NB4 (cell line): ENCODE measurements at regions not wholly inside any gene's neighbourhood (a gene's known extent, or its start where the extent isn't known, plus 50 kb on each side); places are given as distances from the start of the nearest gene placed in this dataset.
"Not testable (repeated sequence)": the region's sequence is repeated elsewhere in the genome, so short reads cannot be mapped to it uniquely, and the experiment has no call there.

Experiments used
- DNase-seq: peaks from one replicate; pipeline ENCODE4 v3.0.0; 2010; ENCODE audit warnings: low read depth
- H3K4me3 ChIP-seq: one replicate; pipeline ENCODE4 v1.5.1; 2011; ENCODE audit warnings: mild to moderate bottlenecking, low read depth, low read length, moderate library complexity
- MAX ChIP-seq: IDR thresholded peaks from 2 replicates; pipeline ENCODE4 v1.6.1; 2011; ENCODE audit warnings: low read depth, low read length
- MYC ChIP-seq: IDR thresholded peaks from 2 replicates; pipeline ENCODE4 v1.6.1; 2011; ENCODE audit warnings: low read depth, low read length
- POLR2A ChIP-seq: IDR thresholded peaks from 2 replicates; pipeline ENCODE4 v1.6.1; 2011; ENCODE audit warnings: mild to moderate bottlenecking; ENCODE audit not compliant: insufficient read length; ENCODE audit errors: extremely low read depth
- TF ChIP-seq, protein P1 (sequence below): IDR thresholded peaks from one replicate; pipeline ENCODE4 v1.5.1; 2012; ENCODE audit warnings: low read depth, low read length

DNA sequence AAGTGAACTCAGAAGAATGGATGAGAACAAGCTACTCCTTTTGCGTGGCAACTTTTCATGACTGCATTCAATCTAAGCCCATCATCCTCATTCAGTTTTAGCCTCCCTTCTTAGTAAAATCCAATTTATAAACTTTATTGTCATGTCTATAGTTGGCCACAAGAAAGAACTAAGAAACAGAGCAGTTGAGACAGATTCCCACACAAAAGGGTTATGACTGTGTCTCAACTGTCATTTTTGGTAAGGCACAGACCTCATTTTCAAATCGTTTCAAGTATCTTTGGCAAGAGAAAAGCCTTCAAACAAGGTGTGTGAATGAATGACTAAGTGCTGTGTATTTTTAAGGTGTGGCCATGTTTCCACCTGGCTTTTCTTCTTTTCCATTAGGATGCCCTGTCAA, 84.2 kb upstream of the CREB5 start:
- DNase-seq: no peak
- TF ChIP-seq POLR2A: no peak
- no peak for TF ChIP-seq MYC
- TF ChIP-seq, protein P1, sequence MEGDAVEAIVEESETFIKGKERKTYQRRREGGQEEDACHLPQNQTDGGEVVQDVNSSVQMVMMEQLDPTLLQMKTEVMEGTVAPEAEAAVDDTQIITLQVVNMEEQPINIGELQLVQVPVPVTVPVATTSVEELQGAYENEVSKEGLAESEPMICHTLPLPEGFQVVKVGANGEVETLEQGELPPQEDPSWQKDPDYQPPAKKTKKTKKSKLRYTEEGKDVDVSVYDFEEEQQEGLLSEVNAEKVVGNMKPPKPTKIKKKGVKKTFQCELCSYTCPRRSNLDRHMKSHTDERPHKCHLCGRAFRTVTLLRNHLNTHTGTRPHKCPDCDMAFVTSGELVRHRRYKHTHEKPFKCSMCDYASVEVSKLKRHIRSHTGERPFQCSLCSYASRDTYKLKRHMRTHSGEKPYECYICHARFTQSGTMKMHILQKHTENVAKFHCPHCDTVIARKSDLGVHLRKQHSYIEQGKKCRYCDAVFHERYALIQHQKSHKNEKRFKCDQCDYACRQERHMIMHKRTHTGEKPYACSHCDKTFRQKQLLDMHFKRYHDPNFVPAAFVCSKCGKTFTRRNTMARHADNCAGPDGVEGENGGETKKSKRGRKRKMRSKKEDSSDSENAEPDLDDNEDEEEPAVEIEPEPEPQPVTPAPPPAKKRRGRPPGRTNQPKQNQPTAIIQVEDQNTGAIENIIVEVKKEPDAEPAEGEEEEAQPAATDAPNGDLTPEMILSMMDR: no peak
- no peak for TF ChIP-seq MAX

GRCh38 chr7:28328822-28329660, 83.3 kb upstream of the CREB5 start:
- TF ChIP-seq POLR2A: no peak
- no peak for TF ChIP-seq MAX
- TF ChIP-seq MYC: no peak
- TF ChIP-seq, protein P1: no peak
- no peak for DNase-seq
- no peak overlapping the region for H3K4me3 ChIP-seq

More for the DNA sequence above, 84.2 kb upstream of the CREB5 start:
- H3K4me3 ChIP-seq: no peak overlapping the region

DNA sequence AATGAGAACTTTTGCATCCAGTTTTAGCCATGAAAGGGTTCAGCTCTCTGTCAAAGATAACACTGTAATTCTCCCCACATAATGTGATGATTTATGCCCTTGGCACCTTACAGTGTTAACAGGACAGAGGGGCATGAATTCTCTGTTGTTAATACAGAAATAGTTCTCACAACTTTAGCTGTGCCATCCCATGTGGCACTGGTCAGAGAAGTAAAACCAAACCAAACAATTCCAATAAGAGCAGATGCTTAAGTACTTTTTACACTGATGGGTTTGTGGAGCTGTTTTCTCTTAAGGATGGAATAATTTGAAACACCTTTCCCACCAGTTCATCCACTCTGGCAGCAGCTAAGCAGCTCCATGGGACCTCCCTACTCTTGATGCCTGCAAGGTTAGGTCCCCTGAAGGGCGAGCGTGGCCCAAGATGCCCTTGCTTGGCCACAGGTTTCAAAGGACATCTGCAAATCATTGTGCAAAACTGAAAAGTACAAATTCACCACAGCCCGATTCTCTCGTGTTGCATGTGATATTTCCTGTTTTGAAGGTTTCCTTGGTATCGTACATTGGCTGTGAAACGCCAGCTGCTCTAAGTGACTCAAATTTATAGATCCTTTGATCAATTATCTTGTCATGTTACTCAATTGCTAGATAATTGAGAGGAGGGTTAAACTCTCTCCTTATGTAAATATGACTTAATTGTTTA, 82.5 kb upstream of the CREB5 start:
- no peak overlapping the region for H3K4me3 ChIP-seq
- peak; percentile 19 for DNase-seq

GRCh38 chr7:28330384-28331070, 81.8 kb upstream of the CREB5 start:
- no peak for TF ChIP-seq MYC
- no peak for TF ChIP-seq MAX
- TF ChIP-seq POLR2A: no peak
- TF ChIP-seq, protein P1: no peak
- H3K4me3 ChIP-seq: no peak overlapping the region

More for the DNA sequence above, 82.5 kb upstream of the CREB5 start:
- no peak for TF ChIP-seq MYC
- TF ChIP-seq MAX: no peak
- TF ChIP-seq, protein P1: no peak
- no peak for TF ChIP-seq POLR2A

GRCh38 chr7:28332046-28332445, 80.3 kb upstream of the CREB5 start:
- no peak for DNase-seq
- no peak overlapping the region for H3K4me3 ChIP-seq
- TF ChIP-seq MAX: no peak
- TF ChIP-seq POLR2A: no peak
- TF ChIP-seq, protein P1: no peak
- TF ChIP-seq MYC: no peak

More at GRCh38 chr7:28330384-28331070, 81.8 kb upstream of the CREB5 start:
- no peak for DNase-seq

DNA sequence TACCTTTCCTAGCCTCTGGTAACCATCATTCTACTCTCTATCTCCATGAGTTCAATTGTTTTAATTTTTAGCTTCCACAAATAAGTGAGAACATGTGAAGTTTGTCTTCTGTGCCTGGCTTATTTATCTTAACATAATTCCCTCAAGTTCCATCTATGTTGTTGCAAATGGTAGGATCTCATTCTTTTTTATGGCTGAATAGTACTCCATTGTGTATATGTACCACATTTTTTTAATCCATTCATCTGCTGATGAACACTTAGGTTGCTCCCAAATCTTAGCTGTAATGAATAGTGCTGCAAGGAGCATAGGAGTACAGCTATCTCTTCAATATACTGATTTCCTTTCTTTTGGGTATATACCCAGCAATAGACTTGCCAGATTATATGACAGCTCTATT, 78.8 kb upstream of the CREB5 start:
- DNase-seq, H3K4me3 ChIP-seq: not testable (repeated sequence)
